ENCODE measurements at regions not wholly inside any gene's neighbourhood (a gene's known extent, or its start where the extent isn't known, plus 50 kb on each side); places are given as distances from the start of the nearest gene placed in this dataset.
"Not testable (repeated sequence)": the region's sequence is repeated elsewhere in the genome, so short reads cannot be mapped to it uniquely, and the experiment has no call there.

- ATAC-seq (ENCODE audit: poor library complexity): no peak
- intact Hi-C loops (cut with DNase I): no loop called here
- no peak for DNase-seq
These were observed 258.8 kb upstream of the NUDT12 start for GRCh38 chr5:103821361-103821760.

- intact Hi-C loops (cut with DNase I): no loop called here
- DNase-seq: no peak
- no peak for ATAC-seq (ENCODE audit: poor library complexity)
These were observed 246.0 kb upstream of the NUDT12 start for GRCh38 chr5:103808464-103809106.

DNA sequence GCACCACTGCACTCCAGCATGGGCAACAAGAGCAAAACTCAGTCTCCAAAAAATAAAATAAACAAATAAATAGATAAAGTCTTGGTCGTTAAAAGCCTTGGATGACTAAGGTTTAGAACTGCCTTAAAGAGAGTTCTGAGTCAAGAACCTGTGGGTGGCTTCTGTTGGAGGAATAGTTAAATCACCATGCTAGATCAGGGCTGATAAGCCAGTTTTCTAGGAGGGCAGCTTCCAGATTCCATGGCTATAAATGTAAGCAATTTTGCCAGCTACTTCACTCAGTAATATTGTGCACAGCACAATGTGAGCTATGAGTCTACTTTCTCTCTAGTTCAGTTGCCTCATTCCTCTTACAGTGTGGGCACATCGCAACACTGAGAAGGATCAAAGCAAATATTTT, 242.1 kb upstream of the NUDT12 start:
- no peak for ATAC-seq (ENCODE audit: poor library complexity)
- intact Hi-C loops (cut with DNase I): no loop called here
- no peak for DNase-seq

- intact Hi-C loops (cut with DNase I): no loop called here
- DNase-seq: no peak
- no peak for ATAC-seq (ENCODE audit: poor library complexity)
These were observed 239.1 kb upstream of the NUDT12 start for GRCh38 chr5:103801681-103802080.

DNA sequence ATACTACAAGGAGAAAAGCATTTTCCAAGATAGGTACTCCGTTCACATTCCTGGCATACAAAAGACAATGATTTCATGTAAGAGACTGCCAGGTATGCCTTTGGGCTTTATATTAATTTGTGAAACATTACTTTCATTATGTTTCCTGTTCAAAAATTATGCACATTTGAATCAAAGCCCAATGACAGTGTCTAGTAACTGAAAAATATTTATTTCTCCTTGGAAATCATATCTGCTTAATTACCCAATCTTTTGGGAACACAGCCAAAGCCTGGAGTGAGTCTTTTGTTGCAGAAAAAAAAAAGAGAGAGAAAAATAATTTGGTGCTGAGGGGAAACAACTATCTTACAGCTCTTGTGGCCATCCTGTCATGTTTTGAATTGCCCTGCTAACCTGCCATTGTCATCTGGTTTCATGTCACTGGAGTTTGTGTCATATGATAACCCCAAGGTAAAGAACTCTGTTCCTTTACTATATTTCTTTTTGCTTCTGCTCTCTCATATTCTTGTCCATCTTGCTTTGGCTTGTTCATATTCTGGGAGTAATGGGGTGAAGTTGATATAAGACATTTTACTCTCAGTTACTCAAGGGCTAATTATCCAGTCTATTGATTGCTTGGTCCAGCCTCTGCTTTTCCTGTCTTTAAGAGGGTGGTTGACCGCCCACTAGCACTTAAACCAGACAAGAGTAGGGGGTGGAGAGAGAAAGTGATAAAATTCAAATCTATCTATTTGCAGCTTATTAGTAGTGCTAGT, 238.3 kb upstream of the NUDT12 start:
- intact Hi-C loops (cut with DNase I): no loop called here
- ATAC-seq (ENCODE audit: poor library complexity) (no peak), DNase-seq (no peak)

GRCh38 chr5:103793595-103794182, 231.1 kb upstream of the NUDT12 start:
- DNase-seq: no peak
- intact Hi-C loops (cut with DNase I): no loop called here
- no peak for ATAC-seq (ENCODE audit: poor library complexity)

DNA sequence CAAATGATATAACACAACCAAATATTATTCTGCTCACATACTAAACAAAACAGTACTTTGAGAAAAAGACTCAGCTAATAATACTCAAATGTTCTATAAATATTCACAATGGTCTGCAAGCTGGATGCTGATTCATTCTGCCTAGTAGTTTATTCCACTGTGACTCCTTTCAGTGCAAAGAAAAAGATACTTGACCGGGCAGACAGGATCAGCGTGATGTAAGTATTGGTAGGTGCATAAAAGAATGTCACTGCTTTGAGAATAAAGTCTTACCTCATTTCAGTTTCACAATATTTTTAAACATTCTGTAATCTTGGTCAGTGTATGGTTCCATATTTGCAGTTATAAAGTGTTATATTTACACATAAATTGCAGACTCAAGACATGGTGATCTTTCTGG, 223.0 kb upstream of the NUDT12 start:
- intact Hi-C loops (cut with DNase I): no loop called here
- DNase-seq (no peak), ATAC-seq (ENCODE audit: poor library complexity) (no peak)

DNA sequence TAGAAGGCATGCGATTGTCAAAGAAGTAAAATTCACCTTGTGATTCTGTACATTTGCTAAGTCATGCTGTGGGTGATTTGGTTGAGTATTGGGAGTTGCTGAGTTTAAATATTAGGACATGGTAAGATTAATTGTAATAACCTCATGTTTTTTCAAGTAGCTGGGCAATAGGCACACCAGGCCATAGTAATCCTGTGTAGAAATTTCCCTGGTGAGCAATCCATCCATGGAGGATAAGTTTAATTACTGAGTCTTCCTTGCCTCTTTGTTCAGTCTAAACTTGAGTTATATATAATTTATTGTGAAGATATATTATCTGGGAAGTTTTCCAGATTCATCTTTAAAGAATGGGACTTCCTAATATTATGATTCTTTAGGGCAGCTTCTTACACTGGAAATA, 221.1 kb upstream of the NUDT12 start:
- intact Hi-C loops (cut with DNase I): no loop called here
- ATAC-seq (ENCODE audit: poor library complexity) (no peak), DNase-seq (no peak)

DNA sequence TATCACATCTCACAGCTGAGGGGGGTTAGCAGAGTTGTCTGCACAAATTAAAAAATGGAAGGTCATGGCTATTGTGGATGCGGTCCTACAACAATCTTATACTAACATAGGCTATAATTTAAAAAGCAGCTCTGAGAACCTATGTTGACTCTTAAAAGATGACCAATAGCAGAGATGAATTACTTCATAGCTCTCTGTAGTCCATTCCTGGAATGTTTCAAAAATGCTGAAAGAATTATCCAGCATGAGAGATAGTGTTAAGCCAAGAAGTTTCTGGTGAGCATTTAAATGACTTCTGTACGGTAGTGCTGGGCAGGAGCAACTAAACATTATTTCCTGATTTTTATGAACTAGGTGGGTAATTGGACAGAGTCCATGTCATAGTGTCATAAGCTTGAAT, 218.2 kb upstream of the NUDT12 start:
- DNase-seq (no peak), ATAC-seq (ENCODE audit: poor library complexity) (no peak)
- intact Hi-C loops (cut with DNase I): no loop called here

GRCh38 chr5:103774721-103775120, 212.1 kb upstream of the NUDT12 start:
- DNase-seq (no peak), ATAC-seq (ENCODE audit: poor library complexity) (no peak)
- intact Hi-C loops (cut with DNase I): no loop called here

DNA sequence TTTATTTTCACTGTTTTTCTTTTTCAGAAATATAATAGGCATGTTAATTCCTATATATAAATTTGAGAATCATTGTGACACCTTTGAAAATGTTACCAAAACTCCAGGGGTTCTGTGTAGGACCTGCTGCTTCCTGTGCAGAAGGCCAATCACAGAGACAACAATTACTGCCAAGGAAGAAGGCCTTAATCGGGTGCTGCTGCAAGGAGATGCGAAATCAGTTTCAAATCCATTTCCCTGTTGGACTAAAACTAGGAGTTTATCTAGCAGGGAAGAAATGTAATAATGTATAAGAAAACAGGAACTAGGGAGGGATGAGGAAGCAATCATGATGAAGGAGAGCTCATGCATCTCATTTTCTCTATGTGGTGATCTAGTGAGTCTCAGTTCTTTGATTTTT, 209.7 kb upstream of the NUDT12 start:
- intact Hi-C loops (cut with DNase I): no loop called here
- ATAC-seq (ENCODE audit: poor library complexity): no peak
- DNase-seq: no peak

- no peak for DNase-seq
- intact Hi-C loops (cut with DNase I): no loop called here
- ATAC-seq (ENCODE audit: poor library complexity): no peak
These were observed 201.8 kb upstream of the NUDT12 start for GRCh38 chr5:103764403-103764802.

DNA sequence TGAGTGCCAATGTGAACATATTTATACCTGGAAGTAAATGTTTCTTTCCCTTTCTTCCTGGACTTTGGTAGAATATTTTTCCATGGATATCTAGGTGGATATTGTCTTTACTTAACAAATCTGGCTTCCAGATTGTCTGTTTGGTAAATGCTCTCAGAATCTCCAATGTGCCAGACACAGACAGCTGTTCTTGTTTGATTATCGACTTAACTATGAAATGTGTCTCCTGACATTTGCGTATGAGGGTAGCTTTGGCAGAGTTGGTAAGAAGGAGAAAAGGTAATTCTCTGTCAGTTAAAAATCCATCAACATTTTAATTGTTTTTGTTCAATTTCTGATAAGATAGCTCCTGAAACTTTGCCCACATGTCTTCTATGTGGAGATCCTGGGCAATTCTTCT, 196.4 kb upstream of the NUDT12 start:
- ATAC-seq (ENCODE audit: poor library complexity): no peak
- no peak for DNase-seq
- intact Hi-C loops (cut with DNase I): no loop called here

GRCh38 chr5:103755974-103756373, 193.4 kb upstream of the NUDT12 start:
- ATAC-seq (ENCODE audit: poor library complexity): no peak
- DNase-seq: no peak
- intact Hi-C loops (cut with DNase I): no loop called here

- DNase-seq (no peak), ATAC-seq (ENCODE audit: poor library complexity) (no peak)
- intact Hi-C loops (cut with DNase I): no loop called here
These were observed 182.9 kb upstream of the NUDT12 start for GRCh38 chr5:103745353-103746065.

DNA sequence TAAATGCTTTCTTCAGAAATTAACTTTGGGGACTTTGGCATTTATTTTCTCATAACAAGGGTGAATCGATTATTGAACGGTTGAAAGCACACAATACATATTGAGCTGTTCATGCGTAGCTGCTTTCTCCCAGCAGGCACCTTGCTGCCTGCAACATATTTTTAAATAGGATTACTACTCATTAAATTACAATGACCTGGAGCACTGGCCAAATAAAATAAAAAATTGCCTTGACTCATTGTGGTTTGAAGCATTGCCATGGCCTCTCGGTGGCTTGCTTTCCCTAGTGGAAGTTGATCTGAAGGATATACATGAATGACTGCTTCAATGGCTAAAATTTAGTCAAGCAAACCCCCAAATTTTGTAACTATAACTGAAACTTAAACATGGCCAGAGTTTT, 181.6 kb upstream of the NUDT12 start:
- DNase-seq (no peak), ATAC-seq (ENCODE audit: poor library complexity) (no peak)
- intact Hi-C loops (cut with DNase I): no loop called here

GRCh38 chr5:103743421-103743820, 180.8 kb upstream of the NUDT12 start:
- intact Hi-C loops (cut with DNase I): no loop called here
- ATAC-seq (ENCODE audit: poor library complexity): no peak
- DNase-seq: no peak

DNA sequence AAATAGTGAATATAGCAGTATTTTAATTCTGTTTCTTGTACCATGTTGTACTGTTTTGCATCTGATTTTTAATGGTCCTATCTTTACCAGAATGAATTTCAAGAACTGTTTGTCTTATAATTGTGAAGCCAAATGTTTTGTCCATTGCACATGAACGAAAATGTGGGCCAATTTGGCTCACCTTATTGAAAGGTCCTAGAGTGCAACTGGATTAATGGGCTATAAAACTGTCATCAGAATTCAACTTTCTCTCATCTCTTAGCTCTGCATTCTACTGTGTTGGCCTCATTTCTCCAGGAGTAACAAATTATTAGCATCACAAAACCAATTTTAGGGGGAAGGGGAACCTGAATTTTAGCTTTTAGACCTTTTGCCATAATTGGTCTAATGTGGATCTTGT, 179.4 kb upstream of the NUDT12 start:
- DNase-seq: no peak
- ATAC-seq (ENCODE audit: poor library complexity): no peak
- intact Hi-C loops (cut with DNase I): no loop called here

DNA sequence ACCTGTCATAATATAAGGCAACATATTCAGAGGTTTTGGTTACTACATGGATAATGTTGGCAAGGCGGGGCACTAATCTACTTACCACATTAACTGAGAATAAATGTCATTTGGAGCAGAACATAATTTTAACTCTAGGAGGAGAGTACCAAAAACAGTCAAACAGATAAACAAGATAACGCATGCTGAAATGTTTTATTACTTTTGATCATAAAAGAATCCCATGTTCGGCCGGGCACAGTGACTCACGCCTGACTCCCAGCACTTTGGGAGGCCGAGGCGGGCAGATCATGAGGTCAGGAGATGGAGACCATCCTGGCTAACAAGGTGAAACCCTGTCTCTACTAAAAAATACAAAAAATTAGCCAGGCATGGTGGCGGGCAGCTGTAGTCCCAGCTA, 173.8 kb upstream of the NUDT12 start:
- ATAC-seq (ENCODE audit: poor library complexity); intact Hi-C loops (cut with DNase I); DNase-seq: not testable (repeated sequence)

DNA sequence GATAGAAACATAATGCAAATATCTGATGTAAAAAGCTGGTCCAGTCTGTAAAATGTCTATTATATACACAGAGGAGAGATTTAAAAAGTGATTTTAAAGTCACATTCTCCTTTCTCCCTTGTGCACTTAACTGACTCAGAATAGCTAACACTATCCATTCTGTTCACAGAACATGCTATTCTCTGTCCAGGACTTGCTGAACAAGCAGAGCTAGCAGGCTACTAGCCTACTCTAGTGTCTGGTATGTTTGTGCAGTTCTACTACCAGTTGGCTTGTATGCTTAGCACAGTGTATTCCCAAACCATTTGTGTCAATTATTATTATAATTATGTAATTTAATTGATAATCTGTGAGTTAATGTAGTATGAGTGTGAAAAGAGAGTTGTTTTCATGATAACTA, 161.7 kb upstream of the NUDT12 start:
- intact Hi-C loops (cut with DNase I): no loop called here
- DNase-seq: no peak
- no peak for ATAC-seq (ENCODE audit: poor library complexity)

All from Right ventricle myocardium superior (tissue), 1 donor.